ENCODE measurements at regions not wholly inside any gene's neighbourhood (a gene's known extent, or its start where the extent isn't known, plus 50 kb on each side); places are given as distances from the start of the nearest gene placed in this dataset.

- DNase-seq (ENCODE audit: low spot score) = no peak
Measured at GRCh38 chr7:25527665-25528170, 299.4 kb upstream of the NPVF start.

DNA sequence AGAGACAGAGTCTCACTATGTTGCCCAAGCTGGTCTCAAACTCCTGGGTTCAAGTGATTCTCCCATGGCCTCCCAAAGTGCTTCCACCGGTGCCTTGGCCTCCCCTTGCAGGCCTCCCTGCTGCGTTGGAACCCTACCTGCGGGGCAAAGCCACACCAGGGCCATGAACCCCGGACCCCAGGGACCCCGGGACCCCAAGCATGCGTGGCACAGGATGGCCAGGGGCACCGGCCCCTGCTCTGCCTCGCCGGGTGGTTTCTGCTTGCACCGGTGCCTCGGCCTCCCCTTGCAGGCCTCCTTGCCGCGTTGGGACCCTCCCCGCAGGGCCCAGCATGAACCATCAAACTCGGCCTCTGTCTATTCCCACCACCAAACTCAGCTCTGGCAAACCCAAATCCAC is 301.0 kb upstream of the NPVF start:
- Histone ChIP-seq H3K4me3 (no peak overlapping the region), H3K27ac (no peak overlapping the region)
- DNase-seq (ENCODE audit: low spot score) = no peak
- TF ChIP-seq, protein P1, sequence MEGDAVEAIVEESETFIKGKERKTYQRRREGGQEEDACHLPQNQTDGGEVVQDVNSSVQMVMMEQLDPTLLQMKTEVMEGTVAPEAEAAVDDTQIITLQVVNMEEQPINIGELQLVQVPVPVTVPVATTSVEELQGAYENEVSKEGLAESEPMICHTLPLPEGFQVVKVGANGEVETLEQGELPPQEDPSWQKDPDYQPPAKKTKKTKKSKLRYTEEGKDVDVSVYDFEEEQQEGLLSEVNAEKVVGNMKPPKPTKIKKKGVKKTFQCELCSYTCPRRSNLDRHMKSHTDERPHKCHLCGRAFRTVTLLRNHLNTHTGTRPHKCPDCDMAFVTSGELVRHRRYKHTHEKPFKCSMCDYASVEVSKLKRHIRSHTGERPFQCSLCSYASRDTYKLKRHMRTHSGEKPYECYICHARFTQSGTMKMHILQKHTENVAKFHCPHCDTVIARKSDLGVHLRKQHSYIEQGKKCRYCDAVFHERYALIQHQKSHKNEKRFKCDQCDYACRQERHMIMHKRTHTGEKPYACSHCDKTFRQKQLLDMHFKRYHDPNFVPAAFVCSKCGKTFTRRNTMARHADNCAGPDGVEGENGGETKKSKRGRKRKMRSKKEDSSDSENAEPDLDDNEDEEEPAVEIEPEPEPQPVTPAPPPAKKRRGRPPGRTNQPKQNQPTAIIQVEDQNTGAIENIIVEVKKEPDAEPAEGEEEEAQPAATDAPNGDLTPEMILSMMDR (IDR thresholded peaks at IDR 0.05) = no peak

More at GRCh38 chr7:25527665-25528170, 299.4 kb upstream of the NPVF start:
- TF ChIP-seq, protein P1 (IDR thresholded peaks at IDR 0.05) = no peak
- Histone ChIP-seq H3K27ac (no peak overlapping the region), H3K4me3 (no peak overlapping the region)

GRCh38 chr7:25536851-25537250 is 308.6 kb upstream of the NPVF start:
- Histone ChIP-seq H3K27ac (no peak overlapping the region), H3K4me3 (no peak overlapping the region)
- DNase-seq (ENCODE audit: low spot score) = no peak
- TF ChIP-seq, protein P1 (IDR thresholded peaks at IDR 0.05) = no peak

DNA sequence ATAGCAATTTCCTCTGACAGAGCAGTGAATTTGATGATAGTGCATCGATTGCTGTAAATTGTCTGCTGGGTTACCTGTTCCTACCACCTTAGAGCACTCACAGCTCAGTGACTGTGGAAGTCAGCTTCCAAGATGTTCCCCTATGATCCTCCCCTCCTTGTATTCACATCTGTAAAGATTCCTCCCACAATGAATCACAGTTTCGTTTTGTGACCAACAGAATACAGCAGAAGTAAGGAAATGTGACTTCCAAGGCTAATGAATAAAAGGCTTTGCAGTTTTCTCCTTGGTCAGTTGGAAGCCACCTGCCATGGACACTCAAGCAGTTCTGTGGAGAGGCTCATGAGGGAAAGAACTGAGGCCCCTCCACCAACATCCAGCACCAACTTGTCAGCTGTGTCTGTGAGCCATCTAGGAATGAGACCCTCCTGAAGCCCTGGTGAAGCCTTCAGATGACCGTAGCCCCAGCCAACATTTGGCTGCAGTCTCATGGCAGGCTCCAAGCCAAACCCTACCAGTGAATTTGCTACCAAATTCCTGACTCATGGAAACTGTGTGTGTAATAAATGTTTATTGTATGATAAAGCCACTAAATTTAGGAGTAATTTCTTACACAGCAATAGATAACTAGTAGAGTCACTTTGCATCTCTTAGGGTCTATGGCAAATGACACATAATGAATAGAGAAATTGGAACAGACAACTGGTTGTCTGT is 309.5 kb upstream of the NPVF start:
- peak overlapping the region; percentile 11 to 60 for H3K27ac ChIP-seq
- TF ChIP-seq, protein P1 (IDR thresholded peaks at IDR 0.05) = no peak
- DNase-seq (ENCODE audit: low spot score) = no peak
- no peak overlapping the region for H3K4me3 ChIP-seq

DNA sequence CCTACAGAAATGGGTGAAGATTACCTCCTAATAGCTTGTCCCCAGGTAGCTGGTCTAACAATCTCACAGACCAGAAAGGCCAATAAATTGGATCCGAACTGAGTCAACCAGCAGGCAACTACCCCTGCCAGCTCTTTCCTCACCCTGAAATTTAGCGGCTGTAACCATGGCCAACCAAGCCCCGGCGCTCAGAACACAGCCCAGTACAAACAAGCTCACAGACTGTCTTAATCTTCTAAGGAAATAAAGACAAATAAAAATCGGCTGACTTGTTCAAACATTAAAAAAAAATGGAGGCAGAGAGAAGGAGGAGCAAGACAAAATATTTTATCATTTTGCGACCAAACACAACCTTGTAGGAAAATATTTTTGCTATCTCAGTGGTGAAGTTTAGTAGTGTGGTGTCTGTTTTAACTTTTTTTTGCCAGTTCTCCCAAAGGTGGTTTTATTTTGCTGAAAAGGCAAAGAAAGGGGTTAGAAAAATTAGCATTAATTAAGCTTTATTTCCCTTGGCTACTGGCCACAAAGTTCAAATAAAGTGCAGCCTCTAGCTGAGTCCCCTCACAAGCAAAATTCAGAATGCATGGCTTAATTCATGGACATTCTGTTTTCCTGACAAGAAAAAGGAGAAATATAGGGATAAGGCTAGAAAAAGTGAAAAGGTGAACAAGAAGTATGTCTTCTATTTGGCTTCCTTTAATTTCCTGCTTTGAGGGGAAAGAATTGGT is 313.0 kb upstream of the NPVF start:
- TF ChIP-seq, protein P1 (IDR thresholded peaks at IDR 0.05) = no peak
- no peak overlapping the region for H3K4me3 ChIP-seq
- DNase-seq (ENCODE audit: low spot score) = no peak
- no peak overlapping the region for H3K27ac ChIP-seq

- no peak for DNase-seq (ENCODE audit: low spot score)
- Histone ChIP-seq H3K27ac (no peak overlapping the region), H3K4me3 (no peak overlapping the region)
- TF ChIP-seq, protein P1 (IDR thresholded peaks at IDR 0.05) = no peak
Measured at GRCh38 chr7:25541877-25542276, 313.6 kb upstream of the NPVF start.
